Esophagus muscularis mucosa (tissue), 4 donors: ENCODE measurements at regions not wholly inside any gene's neighbourhood (a gene's known extent, or its start where the extent isn't known, plus 50 kb on each side); places are given as distances from the start of the nearest gene placed in this dataset.
A peak's percentile ranks its signal among the peaks of the same experiment; 100 is the strongest.

Experiments used
- DNase-seq: peaks from one replicate; pipeline ENCODE4 v3.0.0-alpha.2; 2017; ENCODE audit errors: extremely low spot score
- H3K27ac ChIP-seq, 4 donors: fragments of 200-600 bp; sonication (generic); replicated peaks in 1 of 4; 1 replicate in 3 of 4; 2 replicates in 1 of 4; pipeline ENCODE4 v1.5.1; 2016 to 2019; ENCODE audit warnings: mild to moderate bottlenecking in 1 of 4
- H3K27me3 ChIP-seq, 4 donors: fragments of 200-600 bp; sonication (generic); one replicate each; pipeline versions ENCODE4 v1.5.1 to v1.6.0; 2016 to 2019
- H3K36me3 ChIP-seq, 4 donors: fragments of 200-600 bp; sonication (generic); one replicate each; pipeline ENCODE4 v1.5.1; 2016 to 2019
- H3K4me1 ChIP-seq, 4 donors: fragments of 200-600 bp; sonication (generic); one replicate each; pipeline ENCODE4 v1.5.1; 2016 to 2019
- H3K4me3 ChIP-seq, 4 donors: fragments of 200-600 bp; sonication (generic); 1 replicate in 2 of 4; 2 replicates in 2 of 4; pipeline ENCODE4 v1.5.1; 2016 to 2019; ENCODE audit warnings: mild to moderate bottlenecking in 4 of 4, moderate library complexity in 1 of 4
- H3K9me3 ChIP-seq, 4 donors: fragments of 200-600 bp; sonication (generic); 1 replicate in 3 of 4; 2 replicates in 1 of 4; pipeline ENCODE4 v1.5.1; 2016 to 2019
- CTCF ChIP-seq, 3 experiments: fragments of 200-600 bp in 2 of 3; fragments of 450-650 bp in 1 of 3; sonication (generic) in 2 of 3; IDR thresholded peaks; one replicate each; pipeline ENCODE4 v1.5.1; 2017 to 2019; ENCODE audit warnings: antibody characterized with exemption in 3 of 3, mild to moderate bottlenecking in 2 of 3, moderate library complexity in 1 of 3
- EP300 ChIP-seq: sonication (generic); formaldehyde crosslinking; IDR thresholded peaks from one replicate; pipeline ENCODE4 v1.6.1; 2017; ENCODE audit warnings: antibody characterized with exemption
- POLR2A ChIP-seq: fragments of 450-650 bp; IDR thresholded peaks from one replicate; pipeline ENCODE4 v1.6.1; 2017; ENCODE audit warnings: antibody characterized with exemption, moderate library complexity, mild to moderate bottlenecking, low read depth
- POLR2AphosphoS5 ChIP-seq, 2 donors: sonication (generic); formaldehyde crosslinking; IDR thresholded peaks; one replicate each; pipeline ENCODE4 v1.6.1; 2017; ENCODE audit warnings: antibody characterized with exemption in 2 of 2
- WGBS: methylation state at CpG from one replicate; pipeline ENCODE4 v1.1.5; 2018; 5-methylcytosine and 5-hydroxymethylcytosine counted together
- intact Hi-C: fragments of 100-400 bp; cut with DNase I; formaldehyde crosslinking; loops from one replicate; pipeline ENCODE4 v1.15.1; 2023

DNA sequence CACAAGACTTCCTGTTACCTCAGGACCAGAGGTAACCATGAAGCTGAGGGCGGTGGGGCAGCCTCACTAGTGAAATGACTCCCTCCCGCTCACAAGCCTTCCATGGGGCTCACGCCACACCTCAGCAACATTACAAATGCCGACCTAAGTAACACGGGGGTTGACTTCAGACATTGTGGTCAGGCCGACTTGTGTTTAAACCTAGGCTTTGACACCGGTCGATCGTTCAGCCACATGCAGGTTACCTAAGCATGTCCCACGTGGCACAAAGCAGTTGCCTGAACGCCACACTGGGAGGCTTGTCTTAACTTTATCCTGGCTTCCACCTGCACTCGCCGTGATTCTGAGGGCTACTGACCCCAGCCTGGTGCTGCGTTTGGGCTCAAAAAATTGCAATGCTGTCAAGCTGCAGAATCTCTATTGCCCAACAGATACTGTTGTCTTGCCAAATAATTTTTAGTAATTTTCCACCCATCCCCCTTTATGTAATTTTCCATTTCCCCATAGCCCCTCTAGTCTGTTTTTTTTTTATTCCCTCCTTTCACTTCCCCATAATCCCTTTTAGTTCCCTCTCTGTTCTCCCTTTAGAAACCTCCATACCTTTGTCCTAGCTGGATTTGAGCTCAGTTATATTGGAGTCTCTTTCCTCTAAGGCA, 158.6 kb upstream of the RGMA start:
- no peaks in the 10 kb centered on the region for H3K27me3 ChIP-seq
- H3K4me1 ChIP-seq, result peaks cover 0 to 4% (median 0%) of the 10 kb centered on the region in 4 donors
- TF ChIP-seq POLR2A (no peak), POLR2AphosphoS5 (IDR thresholded peaks at IDR 0.05) (no peak), EP300 (no peak), CTCF (IDR thresholded peaks at IDR 0.05) (no peak)
- H3K27ac ChIP-seq, result no peak overlapping the region
- 85% methylated on average over 12 of the region's 14 CpGs for WGBS
- H3K4me3 ChIP-seq, result no peak overlapping the region
- intact Hi-C loops, result no loop called here
- DNase-seq, result peak; percentile 89
- H3K9me3 ChIP-seq, result no peaks in the 10 kb centered on the region
- H3K36me3 ChIP-seq, result no peaks in the 10 kb centered on the region

GRCh38 chr15:93246266-93247242, 157.5 kb upstream of the RGMA start:
- H3K9me3 ChIP-seq, result no peaks in the 10 kb centered on the region
- no peak overlapping the region for H3K4me3 ChIP-seq
- DNase-seq, result peak; percentile 68
- 91% methylated on average over 24 of the region's 25 CpGs for WGBS
- no peaks in the 10 kb centered on the region for H3K27me3 ChIP-seq
- no peak overlapping the region for H3K27ac ChIP-seq
- intact Hi-C loops, result no loop called here
- no peaks in the 10 kb centered on the region for H3K36me3 ChIP-seq
- H3K4me1 ChIP-seq, result peaks cover 0 to 4% (median 0%) of the 10 kb centered on the region in 4 donors
- TF ChIP-seq POLR2A, result no peak
- TF ChIP-seq POLR2AphosphoS5 (IDR thresholded peaks at IDR 0.05), result no peak
- no peak for TF ChIP-seq CTCF (IDR thresholded peaks at IDR 0.05)
- no peak for TF ChIP-seq EP300

GRCh38 chr15:93245661-93246042, 156.6 kb upstream of the RGMA start:
- intact Hi-C loops, result no loop called here
- Histone ChIP-seq H3K27ac (no peak overlapping the region), H3K4me1 (no peaks in the 10 kb centered on the region), H3K9me3 (no peaks in the 10 kb centered on the region), H3K36me3 (no peaks in the 10 kb centered on the region), H3K4me3 (no peak overlapping the region), H3K27me3 (no peaks in the 10 kb centered on the region)
- DNase-seq, result peak; percentile 87
- no peak for TF ChIP-seq CTCF (IDR thresholded peaks at IDR 0.05)
- no peak for TF ChIP-seq EP300
- TF ChIP-seq POLR2AphosphoS5 (IDR thresholded peaks at IDR 0.05), result no peak
- TF ChIP-seq POLR2A, result no peak
- WGBS, result 70% methylated on average over 5 of the region's 5 CpGs

DNA sequence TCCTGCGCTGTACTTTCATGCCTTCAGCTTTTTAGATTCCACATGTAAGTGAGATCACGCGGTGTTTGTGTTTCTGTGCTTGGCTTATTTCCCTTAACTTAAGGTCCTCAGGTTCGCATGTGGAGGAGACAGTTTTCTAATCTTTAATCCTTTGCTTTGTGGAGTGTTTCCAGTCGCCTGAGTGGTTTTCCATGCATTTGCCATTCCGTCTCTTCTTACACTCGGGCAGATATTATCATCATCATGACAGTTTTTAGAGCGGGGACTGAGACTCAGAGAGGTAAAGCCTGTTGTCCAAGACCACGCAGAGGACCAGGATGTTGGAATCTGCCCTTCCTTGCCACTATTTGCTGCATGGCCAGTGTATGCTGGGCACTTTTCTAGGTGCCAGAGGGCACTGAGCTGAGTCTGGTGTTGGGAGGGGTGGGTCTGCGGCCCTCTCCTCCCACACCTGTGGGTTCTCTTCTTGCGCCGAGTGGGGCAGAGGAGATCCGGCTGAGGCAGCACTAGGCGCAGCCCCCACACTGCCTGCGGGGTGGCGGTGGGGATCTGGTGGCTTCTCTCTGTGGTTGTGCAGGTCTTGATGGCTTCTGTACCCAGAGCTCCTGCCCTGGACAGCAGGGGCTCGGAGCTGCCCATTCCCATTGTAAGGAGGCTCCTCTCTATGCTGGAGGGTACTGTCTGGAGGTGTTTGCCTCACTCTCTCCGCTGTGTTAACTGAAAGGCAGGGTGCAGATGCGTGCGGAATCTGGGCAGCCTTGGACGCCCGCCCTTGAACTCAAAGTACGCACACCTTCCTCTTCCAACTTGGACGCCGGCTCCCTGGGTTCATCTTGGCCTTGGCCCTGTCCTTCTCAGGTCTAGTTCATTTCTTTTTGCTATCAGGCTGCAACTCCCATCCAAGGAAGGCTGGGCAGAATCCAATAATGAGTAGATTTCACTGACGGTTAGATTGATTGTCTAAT, 156.0 kb upstream of the RGMA start:
- peak; percentile 87 for DNase-seq
- Histone ChIP-seq H3K4me3 (no peak overlapping the region), H3K27me3 (no peaks in the 10 kb centered on the region), H3K4me1 (no peaks in the 10 kb centered on the region), H3K27ac (no peak overlapping the region), H3K36me3 (no peaks in the 10 kb centered on the region), H3K9me3 (no peaks in the 10 kb centered on the region)
- no peak for TF ChIP-seq CTCF (IDR thresholded peaks at IDR 0.05)
- TF ChIP-seq EP300, result no peak
- TF ChIP-seq POLR2A, result no peak
- 91% methylated on average over 17 of the region's 26 CpGs for WGBS
- intact Hi-C loops, result no loop called here
